Loucy (cell line): ENCODE measurements at regions not wholly inside any gene's neighbourhood (a gene's known extent, or its start where the extent isn't known, plus 50 kb on each side); places are given as distances from the start of the nearest gene placed in this dataset.

ENCODE experiments used
- EZH2phosphoT487 ChIP-seq: fragments of 200-600 bp; IDR thresholded peaks from 2 replicates; pipeline ENCODE4 v1.6.1; 2018; ENCODE audit warnings: antibody characterized with exemption, mild to moderate bottlenecking, moderate library complexity, borderline replicate concordance
- TF ChIP-seq, protein P1 (sequence below): fragments of 200-600 bp; sonication (generic); conservative IDR thresholded peaks from 2 replicates; pipeline ENCODE4 v1.5.1; 2014; ENCODE audit warnings: mild to moderate bottlenecking, antibody characterized with exemption, low read length

GRCh38 chr1:14310476-14310875 is 288.0 kb upstream of the KAZN start:
- TF ChIP-seq, protein P1, sequence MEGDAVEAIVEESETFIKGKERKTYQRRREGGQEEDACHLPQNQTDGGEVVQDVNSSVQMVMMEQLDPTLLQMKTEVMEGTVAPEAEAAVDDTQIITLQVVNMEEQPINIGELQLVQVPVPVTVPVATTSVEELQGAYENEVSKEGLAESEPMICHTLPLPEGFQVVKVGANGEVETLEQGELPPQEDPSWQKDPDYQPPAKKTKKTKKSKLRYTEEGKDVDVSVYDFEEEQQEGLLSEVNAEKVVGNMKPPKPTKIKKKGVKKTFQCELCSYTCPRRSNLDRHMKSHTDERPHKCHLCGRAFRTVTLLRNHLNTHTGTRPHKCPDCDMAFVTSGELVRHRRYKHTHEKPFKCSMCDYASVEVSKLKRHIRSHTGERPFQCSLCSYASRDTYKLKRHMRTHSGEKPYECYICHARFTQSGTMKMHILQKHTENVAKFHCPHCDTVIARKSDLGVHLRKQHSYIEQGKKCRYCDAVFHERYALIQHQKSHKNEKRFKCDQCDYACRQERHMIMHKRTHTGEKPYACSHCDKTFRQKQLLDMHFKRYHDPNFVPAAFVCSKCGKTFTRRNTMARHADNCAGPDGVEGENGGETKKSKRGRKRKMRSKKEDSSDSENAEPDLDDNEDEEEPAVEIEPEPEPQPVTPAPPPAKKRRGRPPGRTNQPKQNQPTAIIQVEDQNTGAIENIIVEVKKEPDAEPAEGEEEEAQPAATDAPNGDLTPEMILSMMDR, result no peak
- TF ChIP-seq EZH2phosphoT487, result no peak
